Adrenal gland (tissue), 5 donors: ENCODE measurements at regions not wholly inside any gene's neighbourhood (a gene's known extent, or its start where the extent isn't known, plus 50 kb on each side); places are given as distances from the start of the nearest gene placed in this dataset.
"Not testable (repeated sequence)": the region's sequence is repeated elsewhere in the genome, so short reads cannot be mapped to it uniquely, and the experiment has no call there.

Experiments used
- CTCF ChIP-seq, 6 experiments: fragments of 450-650 bp in 4 of 6; fragments of 200-600 bp in 2 of 6; sonication (generic) in 1 of 6; IDR thresholded peaks; 1 replicate in 5 of 6; 2 replicates in 1 of 6; pipeline versions ENCODE4 v1.5.1 to v1.8.0; 2016 to 2021; ENCODE audit warnings: antibody characterized with exemption in 6 of 6, mild to moderate bottlenecking in 2 of 6, moderate library complexity in 1 of 6
- POLR2A ChIP-seq, 2 donors: fragments of 450-650 bp; IDR thresholded peaks; one replicate each; pipeline ENCODE4 v1.6.1; 2017; ENCODE audit warnings: antibody characterized with exemption in 2 of 2, mild to moderate bottlenecking in 2 of 2, moderate library complexity in 1 of 2
- donor health status: DM: no; HTN: no; CAD: no.

- not testable (repeated sequence) for TF ChIP-seq CTCF, POLR2A (IDR thresholded peaks at IDR 0.05)
Measured at GRCh38 chr21:7753380-7753877, 2768.0 kb upstream of the TPTE start.
